T-helper 2 cell treated with Interferon-gamma antibody and Interleukin-4, amounts not matched to agents 100 ng/mL and 5 ng/mL, for 36 hours (primary cell): ENCODE measurements at regions not wholly inside any gene's neighbourhood (a gene's known extent, or its start where the extent isn't known, plus 50 kb on each side); places are given as distances from the start of the nearest gene placed in this dataset.

ENCODE experiments used
- intact Hi-C: fragments of 100-400 bp; cut with micrococcal nuclease; formaldehyde crosslinking; loops from one replicate; pipeline ENCODE4 v1.15.1; 2023

GRCh38 chr17:79184219-79184618, 109.6 kb downstream of the ENGASE start:
- intact Hi-C loops: no loop called here

GRCh38 chr17:79183293-79184158, 108.9 kb downstream of the ENGASE start:
- intact Hi-C loops: no loop called here

- intact Hi-C loops: no loop called here
These were observed 108.3 kb downstream of the ENGASE start for GRCh38 chr17:79183043-79183292.

- intact Hi-C loops: no loop called here
These were observed 107.8 kb downstream of the ENGASE start for GRCh38 chr17:79182176-79183042.

GRCh38 chr17:79180358-79181005, 105.9 kb downstream of the ENGASE start:
- intact Hi-C loops: no loop called here

GRCh38 chr17:79179334-79179733, 104.7 kb downstream of the ENGASE start:
- intact Hi-C loops: no loop called here

GRCh38 chr17:79177877-79178276, 103.3 kb downstream of the ENGASE start:
- intact Hi-C loops: no loop called here

- intact Hi-C loops: no loop called here
These were observed 102.4 kb downstream of the ENGASE start for GRCh38 chr17:79176792-79177601.

GRCh38 chr17:79174905-79175856, 100.6 kb downstream of the ENGASE start:
- intact Hi-C loops: no loop called here

- intact Hi-C loops: no loop called here
These were observed 99.7 kb downstream of the ENGASE start for GRCh38 chr17:79174193-79174765.

GRCh38 chr17:79171188-79171587, 96.6 kb downstream of the ENGASE start:
- intact Hi-C loops: no loop called here

- intact Hi-C loops: no loop called here
These were observed 95.2 kb downstream of the ENGASE start for GRCh38 chr17:79169861-79170260.

- intact Hi-C loops: no loop called here
These were observed 94.7 kb downstream of the ENGASE start for GRCh38 chr17:79169366-79169765.

GRCh38 chr17:79168486-79169055, 93.9 kb downstream of the ENGASE start:
- intact Hi-C loops: no loop called here

GRCh38 chr17:79167486-79167885, 92.9 kb downstream of the ENGASE start:
- intact Hi-C loops: no loop called here

GRCh38 chr17:79165756-79166473, 91.3 kb downstream of the ENGASE start:
- intact Hi-C loops: no loop called here

GRCh38 chr17:79164913-79165695, 90.5 kb downstream of the ENGASE start:
- intact Hi-C loops: no loop called here

- intact Hi-C loops: no loop called here
These were observed 89.8 kb downstream of the ENGASE start for GRCh38 chr17:79164408-79164807.
